Middle frontal gyrus (tissue), 1 donor: ENCODE measurements at regions not wholly inside any gene's neighbourhood (a gene's known extent, or its start where the extent isn't known, plus 50 kb on each side); places are given as distances from the start of the nearest gene placed in this dataset.
"Not testable (repeated sequence)": the region's sequence is repeated elsewhere in the genome, so short reads cannot be mapped to it uniquely, and the experiment has no call there.

Experiments
- DNase-seq: peaks from one replicate; pipeline ENCODE4 v3.0.0-alpha.2; 2015; ENCODE audit warnings: low spot score; ENCODE audit errors: extremely low spot score

- DNase-seq = no peak
Measured at GRCh38 chr4:3615386-3616286, 83.4 kb upstream of the LRPAP1 start.

DNA sequence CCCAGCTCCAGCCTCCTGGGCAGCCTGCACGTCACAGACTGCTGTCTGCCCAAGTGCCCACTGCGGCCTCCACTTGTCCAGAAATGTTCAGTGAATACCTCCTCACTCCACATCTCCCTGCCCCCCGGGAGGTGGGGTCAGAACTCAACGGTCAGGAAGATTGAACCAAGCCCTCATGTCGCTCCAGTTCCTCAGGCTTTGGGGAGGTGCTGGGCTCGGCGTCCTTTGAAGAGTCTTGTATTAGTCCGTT is 82.4 kb upstream of the LRPAP1 start:
- no peak for DNase-seq

DNA sequence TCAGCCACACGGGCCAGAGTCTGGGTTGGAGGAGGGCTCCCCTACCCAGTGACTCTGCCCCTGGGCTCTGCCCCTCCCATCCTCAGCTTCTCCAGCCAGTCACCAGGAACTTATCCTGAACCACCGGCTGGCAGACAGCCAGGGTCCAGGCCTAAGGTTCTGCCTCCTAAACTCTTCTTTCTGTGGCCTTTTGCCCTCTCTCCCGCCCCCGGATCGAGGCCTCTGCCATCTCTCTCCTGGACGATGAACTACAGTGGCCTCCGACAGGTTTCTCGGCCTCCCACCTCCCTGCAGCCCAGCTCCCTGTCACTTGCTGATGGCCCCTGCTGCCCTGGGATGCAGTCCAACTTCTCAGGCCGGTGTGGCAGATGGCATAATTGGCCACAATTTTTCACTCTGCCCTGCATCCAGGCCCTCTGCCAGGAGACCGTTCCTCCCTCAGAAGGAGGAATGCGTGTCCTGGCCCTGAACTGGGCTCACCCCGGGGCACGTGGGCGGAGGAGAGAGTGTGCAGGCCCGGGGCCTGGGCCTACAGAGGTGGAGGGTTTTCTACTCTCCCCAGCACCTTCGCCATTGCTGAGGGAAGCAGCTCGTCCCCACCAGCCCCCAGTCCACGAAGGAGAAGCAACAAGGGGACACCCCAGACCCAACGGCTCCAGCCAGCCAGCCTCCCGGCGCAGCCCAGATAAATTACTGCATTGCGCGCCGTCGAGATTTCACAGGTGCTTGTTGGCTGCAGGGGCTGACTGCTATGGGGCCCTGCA is 81.9 kb upstream of the LRPAP1 start:
- DNase-seq = no peak

GRCh38 chr4:3612934-3613333 is 80.7 kb upstream of the LRPAP1 start:
- DNase-seq = no peak

DNA sequence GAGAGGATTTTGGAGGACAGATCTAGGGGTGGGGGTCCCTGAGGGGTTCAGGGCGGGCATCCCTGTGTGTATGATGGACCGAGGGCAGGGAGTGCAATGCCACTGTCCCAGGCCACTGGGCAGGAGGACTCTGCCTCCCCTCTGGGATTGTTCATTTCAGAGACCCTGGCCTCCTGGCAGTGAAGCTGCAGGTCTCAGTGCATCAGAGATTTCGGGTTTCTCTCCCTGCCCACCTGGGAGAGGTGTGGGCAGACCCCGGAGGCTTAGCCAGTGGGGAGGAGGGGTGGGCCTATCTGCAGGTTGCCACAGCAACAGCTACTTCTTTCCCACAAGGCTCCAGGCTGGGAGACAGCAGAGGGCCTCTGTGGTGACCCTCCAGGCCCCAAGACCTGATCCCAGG is 80.1 kb upstream of the LRPAP1 start:
- DNase-seq = no peak

DNA sequence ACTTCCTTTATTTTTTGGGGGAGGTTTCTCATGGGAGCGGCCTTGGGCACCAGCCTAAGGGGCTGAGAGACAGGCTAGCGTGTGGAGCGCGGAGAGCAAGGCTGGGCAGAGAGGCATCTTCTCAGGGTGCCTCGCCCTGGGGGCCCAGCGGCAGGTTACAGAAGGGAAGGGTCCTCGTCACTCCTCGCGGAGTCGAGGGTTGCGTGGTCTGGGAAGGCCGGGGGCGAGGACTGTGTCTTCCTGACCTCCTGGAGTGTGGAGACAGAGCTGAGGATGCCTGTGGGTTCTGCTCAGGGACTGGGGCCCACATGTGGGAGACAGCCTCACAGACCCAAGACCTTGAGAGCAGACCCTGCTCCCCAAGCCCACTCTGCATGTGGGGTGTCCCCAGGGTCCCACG is 79.6 kb upstream of the LRPAP1 start:
- no peak for DNase-seq

DNA sequence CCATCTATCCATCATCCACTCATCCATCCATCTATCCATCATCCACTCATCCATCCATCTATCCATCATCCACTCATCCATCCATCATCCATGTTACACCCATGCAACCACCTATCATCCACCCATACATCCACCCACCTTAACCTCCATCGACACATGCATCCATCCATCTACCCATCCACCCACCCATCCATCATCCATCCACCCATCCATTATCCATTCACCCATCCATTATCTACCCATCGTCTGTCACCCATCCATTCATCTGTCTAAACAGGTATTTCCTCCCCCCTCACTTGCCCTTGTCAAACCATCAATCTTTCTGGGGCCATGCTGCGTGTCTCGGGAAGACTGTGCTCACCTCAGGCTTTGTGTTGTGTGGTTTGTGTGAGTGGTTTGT is 78.6 kb upstream of the LRPAP1 start:
- DNase-seq = not testable (repeated sequence)

DNA sequence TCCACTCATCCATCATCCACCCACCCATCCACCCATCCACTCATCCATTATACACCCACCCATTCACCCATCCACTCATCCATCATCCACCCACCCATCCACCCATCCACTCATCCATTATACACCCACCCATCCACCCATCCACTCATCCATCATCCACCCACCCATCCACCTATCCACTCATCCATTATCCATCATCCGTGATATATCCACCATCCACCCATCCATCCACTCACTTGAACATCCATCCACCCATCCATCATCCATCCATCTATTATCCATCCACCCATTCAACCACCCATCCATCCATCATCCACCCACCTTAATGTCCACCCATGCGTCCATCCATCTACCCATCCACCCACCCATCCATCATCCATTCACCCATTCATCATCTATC is 77.7 kb upstream of the LRPAP1 start:
- not testable (repeated sequence) for DNase-seq

DNA sequence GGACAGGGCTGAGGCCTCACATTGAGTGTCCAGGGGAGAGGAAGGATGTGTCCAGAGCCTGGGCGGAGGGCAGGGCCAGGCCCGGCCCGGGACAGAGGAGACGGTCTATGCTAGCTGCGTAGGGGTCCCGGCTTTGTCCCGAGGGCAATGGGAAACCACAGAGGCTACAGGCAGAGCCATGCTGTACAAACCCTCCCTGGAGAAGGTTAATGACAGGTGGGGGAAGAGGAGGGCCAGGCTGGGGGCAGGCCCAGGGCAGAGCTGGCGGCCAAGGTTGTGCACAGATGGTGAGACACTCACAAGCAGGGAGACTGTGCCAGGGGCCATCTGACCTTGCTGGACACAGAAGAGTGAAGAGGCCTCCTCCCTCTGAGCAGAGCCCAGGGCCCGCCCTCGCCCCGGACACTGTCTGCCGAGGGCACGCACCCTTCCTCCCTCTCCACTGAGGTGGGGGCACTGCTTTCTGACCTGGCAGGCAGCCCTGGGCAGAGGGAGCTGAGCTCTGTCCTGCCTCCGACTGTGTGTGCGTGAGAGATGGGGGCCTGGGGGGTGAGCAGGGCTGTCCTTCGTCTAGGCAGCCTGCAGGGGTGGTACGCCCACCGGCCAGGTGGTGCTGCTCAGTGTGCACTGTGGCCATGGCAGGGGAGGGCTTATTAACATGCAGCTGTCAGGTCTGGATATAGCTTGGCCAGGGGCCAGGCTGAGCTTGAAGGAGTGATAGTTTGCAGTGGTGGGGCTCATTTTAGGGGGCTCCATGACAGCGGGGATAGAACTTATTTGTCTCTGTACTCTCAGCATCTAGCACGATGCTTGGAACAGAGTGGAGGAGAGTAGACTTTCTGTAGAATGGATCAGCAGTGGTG is 75.7 kb upstream of the LRPAP1 start:
- no peak for DNase-seq

DNA sequence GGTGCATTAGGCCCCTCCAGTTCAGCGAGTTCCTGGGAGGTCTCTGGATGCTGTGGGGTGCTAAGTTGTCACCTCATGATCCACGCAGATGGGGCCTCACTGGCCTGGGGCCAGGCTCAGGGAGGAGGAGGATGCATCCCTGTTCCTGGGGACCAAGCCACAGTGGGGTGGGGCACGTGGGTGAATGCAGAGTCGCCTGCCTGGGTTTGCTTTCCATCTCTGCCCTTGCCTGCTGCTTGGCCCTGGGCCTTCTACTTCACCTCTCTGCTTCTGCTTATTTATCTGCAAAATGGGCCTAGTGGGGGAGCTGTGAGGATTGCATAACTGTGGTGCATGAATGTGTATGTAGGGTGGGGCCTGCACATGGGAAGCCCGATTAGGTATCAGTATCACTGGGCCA is 74.6 kb upstream of the LRPAP1 start:
- not testable (repeated sequence) for DNase-seq

DNA sequence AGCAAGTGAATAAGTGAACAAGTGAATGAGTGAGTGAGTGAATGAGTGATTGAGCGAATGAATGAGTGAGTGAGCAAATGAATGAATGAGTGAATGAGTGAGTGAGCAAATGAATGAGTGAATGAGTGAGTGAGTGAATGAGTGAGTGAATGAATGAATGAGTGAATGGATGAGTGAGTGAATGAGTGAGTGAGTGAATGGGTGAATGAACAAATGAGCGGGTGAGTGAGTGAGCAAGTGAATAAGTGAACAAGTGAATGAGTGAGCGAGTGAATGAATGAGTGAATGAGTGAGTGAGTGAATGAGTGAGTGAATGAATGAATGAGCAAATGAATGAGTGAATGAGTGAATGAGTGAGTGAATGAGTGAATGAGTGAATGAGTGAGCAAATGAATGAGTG is 74.0 kb upstream of the LRPAP1 start:
- DNase-seq = not testable (repeated sequence)

DNA sequence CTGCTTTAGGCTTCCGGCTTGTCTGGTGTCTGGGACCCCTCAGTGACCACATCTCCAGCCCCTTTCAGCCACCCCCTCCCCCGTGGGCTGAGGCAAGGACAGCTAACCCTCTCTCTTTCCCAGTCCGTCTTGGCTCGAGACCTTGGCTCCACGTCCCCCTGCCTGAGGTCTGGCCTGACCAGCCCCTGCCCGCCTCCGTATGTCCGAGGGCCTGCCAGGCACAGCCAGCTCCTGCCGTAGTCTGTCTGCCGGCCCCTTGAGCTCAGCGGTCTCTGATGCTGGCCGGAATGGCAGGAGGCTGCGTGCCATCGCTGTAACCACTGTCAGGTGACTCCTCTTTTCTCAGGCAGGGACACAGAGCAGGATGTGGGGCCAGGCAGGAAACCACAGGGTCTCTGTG is 73.3 kb upstream of the LRPAP1 start:
- DNase-seq = no peak

DNA sequence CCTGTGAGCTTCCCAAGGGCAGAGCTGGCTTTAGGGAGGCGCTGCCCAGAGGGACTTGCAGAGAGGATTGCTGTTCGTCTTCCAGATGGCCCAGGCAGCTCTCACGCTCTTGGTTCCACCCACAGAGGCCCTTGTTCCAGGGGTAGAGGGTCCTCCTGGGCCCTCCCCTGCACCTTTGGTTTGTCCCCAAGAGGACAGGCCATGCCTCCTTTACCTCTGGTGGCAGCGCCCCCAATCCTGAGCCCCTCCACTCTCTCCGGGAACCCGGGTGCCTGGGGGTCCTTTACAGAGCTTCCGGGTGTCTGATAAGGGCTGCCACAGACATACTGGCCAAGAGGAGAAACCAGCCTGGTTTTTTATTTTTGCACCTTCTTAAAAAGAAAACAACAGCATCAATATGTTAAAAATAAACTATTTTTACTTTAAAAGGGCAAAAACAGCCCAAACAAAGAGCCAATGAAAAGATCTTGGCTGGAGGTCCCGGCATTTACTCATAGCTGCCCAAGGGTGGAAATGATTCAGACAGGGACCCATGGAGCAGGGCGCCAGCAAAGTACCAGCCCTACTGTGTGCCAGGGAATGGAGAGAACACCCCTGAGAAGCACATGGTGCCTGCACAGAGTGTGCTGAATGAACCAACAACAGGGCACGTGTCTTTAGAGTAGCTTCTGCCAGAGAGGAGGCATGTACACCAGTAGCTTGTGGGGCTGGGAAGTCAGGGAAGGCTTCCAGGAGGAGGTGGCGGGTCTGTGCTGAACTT is 70.8 kb upstream of the LRPAP1 start:
- not testable (repeated sequence) for DNase-seq

DNA sequence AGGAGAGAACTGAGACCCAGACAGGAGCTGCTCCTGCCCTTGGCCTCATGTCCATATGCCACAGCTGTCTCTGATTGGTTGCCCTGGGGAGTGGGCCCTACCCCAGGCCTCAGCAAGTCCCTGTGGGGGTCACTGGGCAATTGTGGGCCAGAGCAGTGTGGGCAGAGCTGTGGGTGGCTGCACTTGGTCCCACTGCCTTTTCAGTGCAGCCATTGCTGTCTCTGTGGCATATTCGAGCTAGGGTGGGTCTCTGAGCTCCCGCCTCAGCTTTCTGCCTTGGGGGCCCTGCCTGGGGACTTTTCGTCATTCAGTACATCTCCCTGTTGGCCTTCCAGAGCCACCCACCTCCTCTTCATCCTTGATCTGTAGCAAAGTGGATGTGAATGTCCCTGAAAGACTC is 69.8 kb upstream of the LRPAP1 start:
- DNase-seq = no peak

DNA sequence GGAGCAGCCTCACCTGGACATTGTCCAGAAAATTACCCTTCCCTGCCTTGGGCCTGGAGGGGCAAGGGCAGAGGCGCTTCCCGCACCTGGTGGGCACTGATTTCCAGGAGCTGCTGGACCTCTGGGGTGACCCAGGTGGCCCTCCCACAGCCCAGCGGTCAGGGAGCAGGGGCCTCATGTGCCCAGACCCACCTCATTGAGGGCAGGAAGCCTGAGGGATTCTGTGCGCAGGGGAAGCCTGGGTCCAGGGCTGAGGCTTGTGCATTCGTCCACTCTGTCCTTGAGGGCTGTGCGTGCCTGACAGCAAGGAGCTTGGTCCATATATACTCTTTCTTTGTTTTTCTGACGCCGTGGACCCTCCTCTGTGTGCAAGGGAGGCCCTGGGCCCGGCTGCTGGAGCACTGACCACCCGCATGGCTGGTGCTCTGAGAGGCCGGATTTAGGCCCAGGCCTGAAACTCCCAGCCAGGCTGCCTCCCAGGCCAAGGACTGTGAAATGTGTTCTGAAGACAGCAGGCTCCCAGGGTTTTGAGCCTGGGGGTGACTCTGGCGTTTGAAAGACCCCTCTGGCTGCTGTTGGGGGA is 69.0 kb upstream of the LRPAP1 start:
- DNase-seq = not testable (repeated sequence)

GRCh38 chr4:3599951-3600350 is 67.7 kb upstream of the LRPAP1 start:
- no peak for DNase-seq

DNA sequence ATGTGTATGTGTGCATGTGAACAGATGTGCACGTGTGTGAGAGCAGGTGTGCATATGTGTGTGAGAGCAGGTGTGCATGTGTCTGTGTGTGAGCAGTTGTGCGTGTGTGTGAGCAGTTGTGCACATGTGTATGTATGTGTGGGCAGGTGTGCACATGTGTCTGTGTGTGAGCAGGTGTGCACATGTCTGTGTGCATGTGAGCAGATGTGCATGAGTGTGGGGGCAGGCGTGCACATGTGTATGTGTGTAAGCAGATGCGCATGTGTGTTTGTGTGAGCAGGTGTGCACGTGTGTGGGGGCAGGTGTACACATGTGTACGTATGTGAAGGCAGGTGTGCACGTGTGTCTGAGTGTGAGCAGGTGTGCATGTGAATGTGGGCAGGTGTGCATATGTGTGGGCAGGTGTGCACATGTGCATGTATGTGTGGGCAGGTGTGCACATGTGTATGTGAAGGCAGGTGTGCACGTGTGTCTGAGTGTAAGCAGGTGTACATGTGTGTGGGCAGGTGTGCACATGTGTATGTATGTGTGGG is 66.5 kb upstream of the LRPAP1 start:
- DNase-seq = no peak

- not testable (repeated sequence) for DNase-seq
Measured at GRCh38 chr4:3597896-3598505, 65.8 kb upstream of the LRPAP1 start.

GRCh38 chr4:3596957-3597733 is 64.9 kb upstream of the LRPAP1 start:
- not testable (repeated sequence) for DNase-seq
